Stomach (tissue), 4 donors: ENCODE measurements at regions not wholly inside any gene's neighbourhood (a gene's known extent, or its start where the extent isn't known, plus 50 kb on each side); places are given as distances from the start of the nearest gene placed in this dataset.

Experiments
- POLR2A ChIP-seq, 4 donors: fragments of 450-650 bp; IDR thresholded peaks; one replicate each; pipeline ENCODE4 v1.6.1; 2016; ENCODE audit warnings: antibody characterized with exemption in 4 of 4, control low read depth in 2 of 4, mild to moderate bottlenecking in 1 of 4, moderate library complexity in 1 of 4
- TF ChIP-seq, protein P1 (sequence below), 7 experiments: fragments of 450-650 bp in 4 of 7; fragments of 200-600 bp in 3 of 7; sonication (generic) in 3 of 7; IDR thresholded peaks; one replicate each; pipeline ENCODE4 v1.5.1; 2016 to 2019; ENCODE audit warnings: antibody characterized with exemption in 7 of 7, control low read depth in 2 of 7, mild to moderate bottlenecking in 1 of 7

DNA sequence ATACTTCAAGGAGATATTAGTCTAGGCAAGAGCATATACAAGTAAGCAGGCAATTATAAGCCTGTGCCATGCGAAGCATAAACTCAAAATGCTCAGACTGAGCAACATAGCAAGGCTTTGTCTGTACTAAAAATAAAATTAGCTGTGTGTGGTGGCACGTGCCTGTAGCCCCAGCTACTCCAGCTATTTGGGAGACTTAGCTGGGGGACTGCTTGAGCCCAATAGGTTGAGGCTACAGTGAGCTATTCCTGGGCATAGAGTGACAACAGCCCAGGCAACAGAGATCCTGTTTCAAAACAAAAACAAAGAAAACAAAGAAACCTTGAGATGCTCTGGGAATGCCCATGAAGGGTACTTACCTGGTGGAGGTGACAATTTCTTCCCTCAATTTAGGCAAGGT is 130.5 kb upstream of the ZNF608 start:
- TF ChIP-seq, protein P1, sequence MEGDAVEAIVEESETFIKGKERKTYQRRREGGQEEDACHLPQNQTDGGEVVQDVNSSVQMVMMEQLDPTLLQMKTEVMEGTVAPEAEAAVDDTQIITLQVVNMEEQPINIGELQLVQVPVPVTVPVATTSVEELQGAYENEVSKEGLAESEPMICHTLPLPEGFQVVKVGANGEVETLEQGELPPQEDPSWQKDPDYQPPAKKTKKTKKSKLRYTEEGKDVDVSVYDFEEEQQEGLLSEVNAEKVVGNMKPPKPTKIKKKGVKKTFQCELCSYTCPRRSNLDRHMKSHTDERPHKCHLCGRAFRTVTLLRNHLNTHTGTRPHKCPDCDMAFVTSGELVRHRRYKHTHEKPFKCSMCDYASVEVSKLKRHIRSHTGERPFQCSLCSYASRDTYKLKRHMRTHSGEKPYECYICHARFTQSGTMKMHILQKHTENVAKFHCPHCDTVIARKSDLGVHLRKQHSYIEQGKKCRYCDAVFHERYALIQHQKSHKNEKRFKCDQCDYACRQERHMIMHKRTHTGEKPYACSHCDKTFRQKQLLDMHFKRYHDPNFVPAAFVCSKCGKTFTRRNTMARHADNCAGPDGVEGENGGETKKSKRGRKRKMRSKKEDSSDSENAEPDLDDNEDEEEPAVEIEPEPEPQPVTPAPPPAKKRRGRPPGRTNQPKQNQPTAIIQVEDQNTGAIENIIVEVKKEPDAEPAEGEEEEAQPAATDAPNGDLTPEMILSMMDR (IDR thresholded peaks at IDR 0.05): no peak
- no peak for TF ChIP-seq POLR2A (IDR thresholded peaks at IDR 0.05)
